ENCODE measurements at regions not wholly inside any gene's neighbourhood (a gene's known extent, or its start where the extent isn't known, plus 50 kb on each side); places are given as distances from the start of the nearest gene placed in this dataset.

DNA sequence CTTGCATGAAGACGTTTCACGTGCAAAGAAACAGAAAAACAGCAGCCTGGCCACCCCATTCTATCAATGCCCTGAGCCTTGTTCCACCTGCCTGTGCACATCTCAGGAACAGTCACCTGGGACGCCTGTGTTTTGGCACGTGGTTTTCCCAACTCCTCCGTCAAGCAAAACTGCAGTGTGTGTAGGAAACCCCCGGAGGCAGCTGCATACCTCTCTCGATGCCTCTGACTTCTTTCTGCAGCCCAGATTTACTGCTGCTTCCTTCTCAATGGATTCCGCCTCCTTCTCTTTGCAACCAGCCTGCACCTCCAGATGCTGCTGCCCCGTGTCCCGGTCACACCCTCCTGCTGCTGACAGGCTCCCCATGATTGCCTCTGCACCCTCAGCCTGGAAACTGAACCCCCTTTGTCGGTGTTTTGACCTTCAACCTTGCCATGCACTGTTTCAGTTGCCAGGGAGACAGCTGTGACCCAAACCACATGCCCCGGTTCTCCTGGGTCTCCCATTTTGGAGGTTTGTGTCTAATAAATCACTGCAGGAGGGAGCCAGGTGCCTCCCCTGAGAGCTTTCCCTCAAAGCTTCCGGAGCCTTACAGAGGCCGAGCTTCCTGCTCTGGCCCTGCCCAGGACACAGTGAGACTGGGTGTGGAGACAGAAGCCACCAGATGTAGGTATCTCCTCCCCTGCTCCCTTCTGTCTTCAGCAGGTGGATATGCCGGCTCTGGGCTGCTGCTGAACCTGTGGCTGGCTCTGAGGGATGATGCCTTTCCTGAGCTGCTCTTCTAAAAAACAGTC is 395.5 kb upstream of the IRX1 start:
- in situ Hi-C loops (cut with MboI; ENCODE audit: low pct_ligation_motif_present in 1 of 4, low pct_unique_long_range_greater_than_20kb in 1 of 4, low sequenced_read_pairs in 3 of 4) (no loop called here), intact Hi-C loops (cut with DNase I; ENCODE audit: low total_unique reads) (no loop called here)
- TF ChIP-seq, protein P1, sequence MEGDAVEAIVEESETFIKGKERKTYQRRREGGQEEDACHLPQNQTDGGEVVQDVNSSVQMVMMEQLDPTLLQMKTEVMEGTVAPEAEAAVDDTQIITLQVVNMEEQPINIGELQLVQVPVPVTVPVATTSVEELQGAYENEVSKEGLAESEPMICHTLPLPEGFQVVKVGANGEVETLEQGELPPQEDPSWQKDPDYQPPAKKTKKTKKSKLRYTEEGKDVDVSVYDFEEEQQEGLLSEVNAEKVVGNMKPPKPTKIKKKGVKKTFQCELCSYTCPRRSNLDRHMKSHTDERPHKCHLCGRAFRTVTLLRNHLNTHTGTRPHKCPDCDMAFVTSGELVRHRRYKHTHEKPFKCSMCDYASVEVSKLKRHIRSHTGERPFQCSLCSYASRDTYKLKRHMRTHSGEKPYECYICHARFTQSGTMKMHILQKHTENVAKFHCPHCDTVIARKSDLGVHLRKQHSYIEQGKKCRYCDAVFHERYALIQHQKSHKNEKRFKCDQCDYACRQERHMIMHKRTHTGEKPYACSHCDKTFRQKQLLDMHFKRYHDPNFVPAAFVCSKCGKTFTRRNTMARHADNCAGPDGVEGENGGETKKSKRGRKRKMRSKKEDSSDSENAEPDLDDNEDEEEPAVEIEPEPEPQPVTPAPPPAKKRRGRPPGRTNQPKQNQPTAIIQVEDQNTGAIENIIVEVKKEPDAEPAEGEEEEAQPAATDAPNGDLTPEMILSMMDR (IDR thresholded peaks at IDR 0.05): no peak
- no peak for DNase-seq
- Histone ChIP-seq H3K9me3 (no peaks in the 10 kb centered on the region), H3K36me3 (no peaks in the 10 kb centered on the region), H3K4me1 (no peaks in the 10 kb centered on the region), H3K27ac (no peak overlapping the region), H3K27me3 (peaks cover 7% of the 10 kb centered on the region), H3K4me3 (no peak overlapping the region)
- WGBS, 2 donors (ENCODE audit: low coverage in 1 of 2): 50 to 51% methylated on average over 4 to 15 of the region's 15 CpGs

DNA sequence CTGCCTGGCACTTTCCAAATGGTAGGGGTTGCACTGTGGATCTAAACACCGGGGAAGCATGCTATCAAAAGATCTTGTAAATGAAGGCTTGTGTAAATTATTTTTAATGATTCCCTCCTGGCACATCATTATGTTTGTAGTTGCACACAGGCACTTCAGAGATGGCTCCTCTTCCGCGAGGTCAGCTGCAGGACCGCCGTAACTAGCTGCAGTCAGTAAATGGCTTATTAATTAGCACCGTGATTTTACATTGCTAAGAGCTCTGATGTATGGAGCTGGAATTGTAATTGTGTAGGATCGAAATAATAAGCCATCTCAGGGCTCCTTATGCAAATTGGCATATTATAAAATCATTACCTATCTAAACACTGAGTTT is 397.6 kb upstream of the IRX1 start:
- in situ Hi-C loops (cut with MboI; ENCODE audit: low pct_ligation_motif_present in 1 of 4, low pct_unique_long_range_greater_than_20kb in 1 of 4, low sequenced_read_pairs in 3 of 4): no loop called here
- H3K4me1 ChIP-seq: no peaks in the 10 kb centered on the region
- H3K27ac ChIP-seq: no peak overlapping the region
- H3K36me3 ChIP-seq: no peaks in the 10 kb centered on the region
- no peak overlapping the region for H3K4me3 ChIP-seq
- no peak for DNase-seq
- no peak for TF ChIP-seq POLR2A (IDR thresholded peaks at IDR 0.05)
- TF ChIP-seq, protein P1 (IDR thresholded peaks at IDR 0.05): no peak
- TF ChIP-seq POLR2AphosphoS5 (IDR thresholded peaks at IDR 0.05): no peak
- no peak for TF ChIP-seq EP300 (IDR thresholded peaks at IDR 0.05; ENCODE audit: low read depth)
- intact Hi-C loops (cut with DNase I; ENCODE audit: low total_unique reads): no loop called here
- H3K27me3 ChIP-seq: peaks cover 13% of the 10 kb centered on the region
- no peaks in the 10 kb centered on the region for H3K9me3 ChIP-seq
- WGBS, 2 donors (ENCODE audit: low coverage in 1 of 2): 33 to 46% methylated on average over 7 of the region's 7 CpGs

DNA sequence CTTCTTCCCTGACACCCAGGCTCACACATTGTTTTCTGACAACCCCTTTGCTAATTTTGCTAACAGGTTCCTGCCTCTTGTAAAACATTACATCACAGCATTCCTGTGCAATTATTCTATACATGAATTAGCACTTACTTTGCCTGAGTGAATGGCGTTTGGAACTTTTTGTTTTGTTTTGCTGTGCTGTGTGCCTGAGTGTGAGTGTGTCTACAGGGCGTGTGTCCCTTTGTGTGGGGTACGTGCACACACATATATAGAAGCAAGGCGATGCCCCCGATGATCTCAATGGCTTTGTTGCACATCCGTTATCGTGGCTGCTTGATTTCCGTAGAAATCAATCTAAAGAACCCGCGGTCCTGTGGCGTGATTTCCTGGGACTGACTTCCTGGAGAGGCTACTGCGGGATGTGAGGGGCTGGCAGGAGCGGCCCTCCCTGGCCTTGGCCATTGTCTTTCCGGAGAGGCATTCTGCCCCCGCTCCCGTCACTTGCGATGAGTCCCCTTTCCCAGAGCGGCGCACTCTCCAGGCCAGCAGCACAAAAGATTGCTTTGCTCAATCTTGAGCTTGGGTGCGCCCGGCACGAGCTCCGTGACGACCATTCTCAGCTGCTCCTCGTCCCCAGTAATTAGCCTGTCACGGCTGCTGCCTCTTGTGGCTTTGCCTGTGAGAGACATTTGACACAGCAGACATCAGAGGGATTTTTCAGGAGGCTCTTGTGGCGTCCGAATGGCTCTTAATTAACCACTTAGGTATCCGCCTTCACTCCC is 398.1 kb upstream of the IRX1 start:
- H3K36me3 ChIP-seq: no peaks in the 10 kb centered on the region
- intact Hi-C loops (cut with DNase I; ENCODE audit: low total_unique reads): no loop called here
- no peaks in the 10 kb centered on the region for H3K4me1 ChIP-seq
- 13 to 29% methylated on average over 6 to 29 of the region's 29 CpGs for WGBS, 2 donors (ENCODE audit: low coverage in 1 of 2)
- no peaks in the 10 kb centered on the region for H3K9me3 ChIP-seq
- H3K4me3 ChIP-seq: no peak overlapping the region
- DNase-seq: no peak
- TF ChIP-seq POLR2AphosphoS5 (IDR thresholded peaks at IDR 0.05) (no peak), POLR2A (IDR thresholded peaks at IDR 0.05) (no peak), EP300 (IDR thresholded peaks at IDR 0.05; ENCODE audit: low read depth) (no peak)
- TF ChIP-seq, protein P1 (IDR thresholded peaks at IDR 0.05): no peak
- in situ Hi-C loops (cut with MboI; ENCODE audit: low pct_ligation_motif_present in 1 of 4, low pct_unique_long_range_greater_than_20kb in 1 of 4, low sequenced_read_pairs in 3 of 4): no loop called here
- H3K27ac ChIP-seq: no peak overlapping the region
- H3K27me3 ChIP-seq: peaks cover 13% of the 10 kb centered on the region

DNA sequence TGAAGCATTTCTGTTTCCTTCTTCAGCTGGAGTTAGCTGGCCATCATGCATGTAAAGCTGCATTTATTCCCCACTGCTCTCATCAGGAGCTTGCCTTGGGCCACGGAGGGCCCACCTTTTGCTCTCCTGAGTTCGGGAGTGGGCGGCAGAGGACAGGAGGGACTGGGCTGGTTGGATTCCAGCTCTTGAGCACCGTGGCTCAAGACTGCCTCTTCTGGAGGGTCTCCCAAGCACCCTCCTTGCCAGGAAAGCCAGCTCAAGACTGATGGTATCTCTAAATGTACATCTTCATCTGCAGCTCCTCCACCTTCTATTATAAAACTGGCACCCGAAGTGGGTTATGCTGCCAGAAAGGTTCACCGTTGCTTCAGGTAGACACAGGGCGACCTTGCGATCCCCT is 399.6 kb upstream of the IRX1 start:
- DNase-seq: no peak
- in situ Hi-C loops (cut with MboI; ENCODE audit: low pct_ligation_motif_present in 1 of 4, low pct_unique_long_range_greater_than_20kb in 1 of 4, low sequenced_read_pairs in 3 of 4): no loop called here
- Histone ChIP-seq H3K9me3 (no peaks in the 10 kb centered on the region), H3K27ac (no peak overlapping the region), H3K36me3 (no peaks in the 10 kb centered on the region), H3K4me1 (no peaks in the 10 kb centered on the region), H3K27me3 (peaks cover 13% of the 10 kb centered on the region), H3K4me3 (no peak overlapping the region)
- WGBS, 2 donors (ENCODE audit: low coverage in 1 of 2): 69 to 72% methylated on average over 5 to 8 of the region's 8 CpGs
- TF ChIP-seq, protein P1 (IDR thresholded peaks at IDR 0.05): no peak
- TF ChIP-seq EP300 (IDR thresholded peaks at IDR 0.05; ENCODE audit: low read depth) (no peak), POLR2AphosphoS5 (IDR thresholded peaks at IDR 0.05) (no peak), POLR2A (IDR thresholded peaks at IDR 0.05) (no peak)
- intact Hi-C loops (cut with DNase I; ENCODE audit: low total_unique reads): no loop called here

All from transverse colon (tissue), 4 donors.